ENCODE measurements at regions not wholly inside any gene's neighbourhood (a gene's known extent, or its start where the extent isn't known, plus 50 kb on each side); places are given as distances from the start of the nearest gene placed in this dataset.
"Not testable (repeated sequence)": the region's sequence is repeated elsewhere in the genome, so short reads cannot be mapped to it uniquely, and the experiment has no call there.

DNA sequence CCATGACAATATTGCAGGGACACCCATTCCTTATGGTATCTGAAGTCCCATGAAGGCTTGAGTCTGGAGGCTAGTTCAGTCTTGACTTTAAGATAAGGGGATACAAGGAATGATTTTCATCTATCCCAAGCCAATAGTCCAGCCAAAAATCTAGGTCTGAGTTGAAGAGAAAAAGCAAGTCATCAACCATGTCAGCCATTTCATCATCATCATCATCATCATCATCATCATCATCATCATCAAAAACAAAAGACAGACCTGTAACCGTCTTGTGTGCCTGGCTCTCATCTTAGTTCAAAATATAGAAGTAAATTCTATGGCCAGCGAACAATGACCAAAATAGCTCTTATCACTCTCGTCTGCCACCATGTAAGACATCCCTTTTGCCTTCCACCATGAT lies 59.5 kb upstream of the FAM90A26 start:
- FAIRE-seq; DNase-seq (ENCODE audit: insufficient read length, low spot score): not testable (repeated sequence)

DNA sequence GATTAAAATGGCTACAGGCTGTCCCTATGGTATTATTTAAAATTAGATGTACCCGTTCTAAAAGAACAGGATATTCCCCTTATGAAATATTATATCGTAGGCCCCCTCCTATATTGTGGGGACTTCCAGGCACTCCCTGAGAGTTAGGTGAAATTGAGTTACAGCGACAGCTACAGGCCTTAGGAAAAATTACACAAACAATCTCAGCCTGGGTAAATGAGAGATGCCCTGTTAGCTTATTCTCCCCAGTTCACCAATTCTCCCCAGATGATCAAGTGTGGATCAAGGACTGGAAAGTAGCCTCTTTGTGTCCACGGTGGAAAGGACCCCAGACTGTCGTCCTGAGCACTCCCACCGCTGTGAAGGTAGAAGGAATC lies 67.1 kb upstream of the FAM90A26 start:
- FAIRE-seq: not testable (repeated sequence)

DNA sequence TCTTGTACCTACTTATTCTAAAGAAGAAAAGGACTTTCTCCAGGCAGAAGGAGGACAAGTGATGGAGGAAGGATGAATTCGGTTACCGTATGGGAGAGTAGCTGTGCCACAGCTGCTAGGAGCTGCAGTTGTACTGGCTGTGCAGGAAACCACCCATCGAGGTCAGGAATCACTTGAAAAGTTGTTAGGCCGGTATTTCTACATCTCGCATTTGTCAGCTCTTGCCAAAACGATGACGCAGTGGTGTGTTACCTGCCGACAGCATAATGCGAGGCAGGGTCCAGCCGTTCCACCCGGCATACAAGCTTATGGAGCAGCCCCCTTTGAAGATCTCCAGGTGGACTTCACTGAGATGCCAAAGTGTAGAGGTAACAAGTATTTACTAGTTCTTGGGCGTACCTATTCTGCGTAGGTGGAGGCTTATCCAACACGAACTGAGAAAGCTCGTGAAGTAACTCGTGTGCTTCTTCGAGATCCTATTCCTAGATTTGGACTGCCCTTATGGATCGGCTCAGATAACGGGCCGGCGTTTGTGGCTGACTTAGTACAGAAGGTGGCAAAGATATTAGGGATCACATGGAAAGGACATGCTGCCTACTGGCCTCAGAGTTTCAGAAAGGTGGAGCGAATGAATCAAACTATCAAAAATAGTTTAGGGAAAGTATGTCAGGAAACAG lies 67.6 kb upstream of the FAM90A26 start:
- FAIRE-seq; DNase-seq (ENCODE audit: insufficient read length, low spot score): not testable (repeated sequence)

More for the DNA sequence above, 67.1 kb upstream of the FAM90A26 start:
- not testable (repeated sequence) for DNase-seq (ENCODE audit: insufficient read length, low spot score)

DNA sequence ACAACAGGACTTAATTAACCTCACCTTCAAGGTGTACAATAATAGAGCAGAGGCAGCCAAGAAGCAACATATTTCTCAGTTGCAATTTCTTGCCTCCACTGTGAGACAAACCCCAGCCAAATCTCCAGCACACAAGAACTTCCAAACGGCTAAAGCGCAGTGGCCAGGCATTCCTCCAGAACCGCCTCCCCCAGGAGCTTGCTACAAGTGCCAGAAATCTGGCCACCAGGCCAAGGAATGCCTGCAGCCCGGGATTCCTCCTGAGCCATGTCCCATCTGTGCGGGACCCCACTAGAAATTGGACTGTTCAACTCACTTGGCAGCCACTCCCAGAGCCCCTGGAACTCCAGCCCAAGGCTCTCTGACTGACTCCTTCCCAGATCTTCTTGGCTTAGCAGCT lies 73.9 kb upstream of the FAM90A26 start:
- DNase-seq (ENCODE audit: insufficient read length, low spot score); FAIRE-seq: not testable (repeated sequence)

- not testable (repeated sequence) for FAIRE-seq; DNase-seq (ENCODE audit: insufficient read length, low spot score)
Measured at GRCh38 chr4:9078796-9079195, 91.4 kb upstream of the FAM90A26 start.

- FAIRE-seq; DNase-seq (ENCODE audit: insufficient read length, low spot score): not testable (repeated sequence)
Measured at GRCh38 chr4:9076974-9077373, 93.2 kb upstream of the FAM90A26 start.

GRCh38 chr4:9076486-9076885 lies 93.7 kb upstream of the FAM90A26 start:
- FAIRE-seq; DNase-seq (ENCODE audit: insufficient read length, low spot score): not testable (repeated sequence)

- not testable (repeated sequence) for FAIRE-seq
Measured at GRCh38 chr4:9073371-9073770, 96.8 kb upstream of the FAM90A26 start.

DNA sequence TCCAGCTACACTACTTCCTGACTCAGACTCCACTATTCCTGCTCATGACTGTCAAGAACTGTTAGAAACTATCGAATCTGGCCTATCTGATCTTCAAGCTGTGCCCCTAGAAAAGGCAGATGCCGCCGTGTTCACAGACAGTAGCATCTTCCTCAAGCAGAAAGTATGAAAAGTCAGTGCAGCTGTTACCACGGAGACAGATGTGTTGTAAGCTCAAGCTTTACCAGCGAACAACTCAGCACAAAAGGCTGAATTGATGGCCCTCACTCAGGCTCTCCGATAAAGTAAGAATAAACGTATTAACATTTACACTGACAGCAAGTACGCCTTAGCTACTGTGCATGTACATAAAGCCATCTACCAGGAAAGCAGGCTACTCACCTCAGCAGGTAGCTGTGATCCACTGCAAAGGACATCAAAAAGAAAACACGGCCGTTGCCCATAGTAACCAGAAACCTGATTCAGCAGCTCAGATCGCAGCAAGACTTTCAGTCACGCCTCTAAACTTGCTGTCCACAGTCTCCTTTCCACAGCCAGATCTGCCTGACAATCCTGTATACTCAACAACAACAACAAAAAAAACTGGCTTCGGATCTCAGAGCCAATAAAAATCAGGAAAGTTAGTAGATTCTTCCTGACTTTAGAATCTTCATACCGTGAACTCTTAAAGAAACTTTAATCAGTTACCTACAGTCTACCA lies 97.5 kb upstream of the FAM90A26 start:
- FAIRE-seq; DNase-seq (ENCODE audit: insufficient read length, low spot score): not testable (repeated sequence)

More at GRCh38 chr4:9073371-9073770, 96.8 kb upstream of the FAM90A26 start:
- not testable (repeated sequence) for DNase-seq (ENCODE audit: insufficient read length, low spot score)

DNA sequence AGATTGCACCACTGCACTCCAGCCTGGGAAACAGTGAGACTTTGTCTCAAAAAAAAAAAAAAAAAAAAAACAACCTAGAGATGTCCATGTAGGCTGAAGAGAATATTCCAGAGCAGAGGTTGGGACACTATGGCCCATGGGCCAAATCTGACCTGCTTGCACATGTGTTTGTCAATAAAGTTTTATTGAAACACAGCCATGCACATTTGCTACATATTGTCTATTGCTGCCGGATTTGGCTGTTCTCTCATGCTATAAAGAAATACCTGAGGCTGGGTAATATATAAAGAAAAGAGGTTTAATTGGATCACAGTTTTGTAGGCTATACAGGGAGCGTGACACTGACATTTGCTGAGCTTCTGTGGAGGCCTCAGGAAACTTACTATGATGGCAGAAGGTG lies 102.3 kb upstream of the FAM90A26 start:
- FAIRE-seq; DNase-seq (ENCODE audit: insufficient read length, low spot score): not testable (repeated sequence)

GRCh38 chr4:9063612-9064011 lies 106.6 kb upstream of the FAM90A26 start:
- DNase-seq (ENCODE audit: insufficient read length, low spot score); FAIRE-seq: not testable (repeated sequence)

DNA sequence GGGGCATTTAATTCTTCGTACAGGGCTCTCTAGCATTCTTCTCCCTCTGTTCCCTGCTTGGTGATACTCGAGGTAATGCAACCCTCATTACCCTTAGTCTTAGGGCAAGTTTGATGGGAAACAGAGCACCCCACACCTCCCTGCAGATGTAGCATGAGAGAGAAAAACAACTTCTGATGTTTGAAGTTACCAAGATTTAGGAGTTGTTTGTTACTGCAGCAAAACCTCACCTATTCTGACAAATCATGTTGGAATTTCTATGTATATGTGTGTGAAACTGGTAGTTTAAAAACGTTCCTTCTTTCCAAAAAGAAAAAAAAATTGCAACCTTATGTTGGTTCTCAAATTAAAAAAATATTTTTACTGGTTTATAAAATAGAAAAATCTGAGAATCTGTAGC lies 145.3 kb upstream of the FAM90A26 start:
- DNase-seq (ENCODE audit: insufficient read length, low spot score); FAIRE-seq: not testable (repeated sequence)

GRCh38 chr4:9009792-9010191 lies 138.2 kb upstream of the HMX1 start:
- not testable (repeated sequence) for FAIRE-seq; DNase-seq (ENCODE audit: insufficient read length, low spot score)

- DNase-seq (ENCODE audit: insufficient read length, low spot score); FAIRE-seq: not testable (repeated sequence)
Measured at GRCh38 chr4:9008407-9008806, 136.8 kb upstream of the HMX1 start.

GRCh38 chr4:9001153-9001552 lies 129.5 kb upstream of the HMX1 start:
- not testable (repeated sequence) for FAIRE-seq; DNase-seq (ENCODE audit: insufficient read length, low spot score)

- DNase-seq (ENCODE audit: insufficient read length, low spot score): peak; percentile 58
Measured at GRCh38 chr4:9000505-9001001, 128.9 kb upstream of the HMX1 start.

DNA sequence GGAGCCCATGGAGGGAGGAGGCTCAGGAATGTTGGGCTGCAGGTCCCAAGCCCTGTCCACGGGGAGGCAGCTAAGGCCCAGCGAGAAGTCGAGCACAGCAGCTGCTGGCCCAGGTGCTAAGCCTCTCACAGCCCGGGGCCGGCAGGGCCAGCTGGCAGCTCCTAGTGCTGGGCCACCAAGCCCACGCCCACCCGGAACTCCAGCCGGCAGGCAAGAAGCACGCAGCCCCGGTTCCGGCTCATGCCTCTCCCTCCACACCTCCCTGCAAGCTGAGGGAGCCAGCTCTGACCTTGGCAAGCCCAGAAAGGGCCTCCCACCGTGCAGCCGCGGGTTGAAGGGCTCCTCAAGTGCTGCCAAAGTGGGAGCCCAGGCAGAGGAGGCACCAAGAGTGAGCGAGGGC lies 121.3 kb upstream of the HMX1 start:
- not testable (repeated sequence) for FAIRE-seq

More at GRCh38 chr4:9000505-9001001, 128.9 kb upstream of the HMX1 start:
- FAIRE-seq: not testable (repeated sequence)

DNA sequence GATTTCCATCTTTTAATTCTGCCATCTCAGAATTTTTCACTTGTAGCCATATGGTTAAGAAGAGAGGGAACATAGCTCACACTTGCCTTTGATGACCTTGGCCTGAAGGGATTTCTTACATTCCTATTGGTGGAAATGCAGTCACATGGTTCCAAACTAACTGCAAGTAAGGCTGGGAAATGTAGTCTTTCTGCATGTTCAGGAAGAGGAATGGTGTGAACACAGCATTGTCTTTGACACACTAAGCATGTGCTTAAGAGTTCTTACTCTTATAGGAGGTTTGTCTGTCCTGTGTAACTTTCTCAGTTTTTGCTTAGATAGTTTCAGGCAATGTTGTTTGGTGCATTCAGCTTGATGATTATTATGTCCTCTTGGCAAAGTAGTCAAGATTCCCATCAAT lies 119.8 kb upstream of the HMX1 start:
- FAIRE-seq; DNase-seq (ENCODE audit: insufficient read length, low spot score): not testable (repeated sequence)

More for the DNA sequence above, 121.3 kb upstream of the HMX1 start:
- DNase-seq (ENCODE audit: insufficient read length, low spot score): not testable (repeated sequence)

DNA sequence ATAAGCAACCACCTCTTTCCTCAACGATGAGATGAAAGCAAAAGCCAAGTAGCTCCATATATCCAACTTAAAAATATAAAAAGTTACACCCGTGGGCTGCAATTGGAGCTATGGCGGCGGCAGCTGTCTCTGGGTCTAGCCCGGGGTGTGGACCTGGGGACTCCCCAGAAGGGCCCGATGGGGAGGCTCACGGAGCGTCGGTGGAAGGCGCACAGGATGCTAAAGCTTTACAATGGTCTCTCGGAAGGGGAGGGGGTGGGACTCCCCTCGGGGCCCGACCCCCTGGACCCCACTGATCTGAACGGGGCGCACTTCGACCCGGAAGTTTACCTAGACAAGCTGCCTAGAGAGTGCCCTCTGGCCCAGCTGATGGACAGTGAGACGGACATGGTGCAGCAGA lies 118.7 kb upstream of the HMX1 start:
- not testable (repeated sequence) for DNase-seq (ENCODE audit: insufficient read length, low spot score); FAIRE-seq

DNA sequence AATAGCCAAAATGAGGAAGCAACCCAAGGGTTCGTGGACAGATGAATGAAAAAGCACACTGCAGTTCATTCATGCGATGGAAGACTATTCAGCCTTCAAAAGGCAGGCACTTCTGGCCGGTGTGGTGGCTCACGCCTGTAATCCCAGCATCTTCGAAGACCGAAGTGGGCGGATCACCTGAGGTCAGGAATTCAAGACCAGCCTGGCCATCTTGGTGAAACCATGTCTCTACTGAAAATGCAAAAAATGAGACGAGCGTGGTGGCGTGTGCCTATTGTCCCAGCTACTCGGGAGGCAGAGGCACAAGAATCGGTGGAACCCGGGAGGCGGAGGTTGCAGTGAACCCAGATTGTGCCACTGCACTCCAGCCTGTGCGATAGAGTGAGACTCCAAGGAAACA lies 114.1 kb upstream of the HMX1 start:
- DNase-seq (ENCODE audit: insufficient read length, low spot score); FAIRE-seq: not testable (repeated sequence)

DNA sequence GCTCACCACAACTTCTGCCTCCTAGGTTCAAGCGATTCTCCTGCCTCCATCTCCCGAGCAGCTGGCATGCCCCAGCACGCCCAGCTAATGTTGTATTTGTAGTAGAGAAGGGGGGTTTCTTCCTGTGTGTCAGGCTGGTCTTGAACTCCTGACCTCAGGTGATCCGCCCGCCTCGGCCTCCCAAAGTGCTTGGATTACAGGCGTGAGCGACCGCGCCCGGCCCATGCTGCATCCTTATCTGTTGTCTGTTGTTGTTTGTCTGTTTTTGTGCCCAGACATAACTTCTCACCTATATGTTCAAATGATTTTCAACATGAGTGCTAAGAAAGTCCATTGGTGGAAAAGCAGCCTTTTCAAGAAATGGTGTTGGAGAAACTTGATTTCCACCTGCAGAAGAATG lies 113.0 kb upstream of the HMX1 start:
- not testable (repeated sequence) for FAIRE-seq; DNase-seq (ENCODE audit: insufficient read length, low spot score)
